ENCODE measurements at regions not wholly inside any gene's neighbourhood (a gene's known extent, or its start where the extent isn't known, plus 50 kb on each side); places are given as distances from the start of the nearest gene placed in this dataset.
"Not testable (repeated sequence)": the region's sequence is repeated elsewhere in the genome, so short reads cannot be mapped to it uniquely, and the experiment has no call there.

GRCh38 chr14:29982171-29982570 lies 54.5 kb upstream of the PRKD1 start:
- Mint-ChIP-seq H3K4me3 (no peak overlapping the region), H3K27me3 (ENCODE audit: insufficient read depth) (peaks cover 5% of the 10 kb centered on the region), H3K4me1 (ENCODE audit: low read depth) (no peaks in the 10 kb centered on the region), H3K27ac (no peak overlapping the region), H3K9me3 (peaks cover 3% of the 10 kb centered on the region; the same call in 1 of the 2 replicates), H3K36me3 (ENCODE audit: low read depth) (no peaks in the 10 kb centered on the region)
- DNase-seq: no peak
- TF ChIP-seq CTCF (IDR thresholded peaks at IDR 0.05): no peak

GRCh38 chr14:29982993-29983392 lies 55.3 kb upstream of the PRKD1 start:
- no peak for DNase-seq
- no peak overlapping the region for H3K27ac Mint-ChIP-seq
- TF ChIP-seq CTCF (IDR thresholded peaks at IDR 0.05): no peak
- H3K27me3 Mint-ChIP-seq (ENCODE audit: insufficient read depth): peaks cover 5% of the 10 kb centered on the region
- no peaks in the 10 kb centered on the region for H3K4me1 Mint-ChIP-seq (ENCODE audit: low read depth)
- H3K4me3 Mint-ChIP-seq: no peak overlapping the region
- no peaks in the 10 kb centered on the region for H3K36me3 Mint-ChIP-seq (ENCODE audit: low read depth)
- no peaks in the 10 kb centered on the region for H3K9me3 Mint-ChIP-seq

GRCh38 chr14:29990344-29990857 lies 62.8 kb upstream of the PRKD1 start:
- not testable (repeated sequence) for H3K27me3 Mint-ChIP-seq (ENCODE audit: insufficient read depth); H3K4me1 Mint-ChIP-seq (ENCODE audit: low read depth); H3K9me3 Mint-ChIP-seq; DNase-seq; H3K4me3 Mint-ChIP-seq; H3K27ac Mint-ChIP-seq; H3K36me3 Mint-ChIP-seq (ENCODE audit: low read depth)

GRCh38 chr14:29990993-29991392 lies 63.3 kb upstream of the PRKD1 start:
- no peak for TF ChIP-seq CTCF (IDR thresholded peaks at IDR 0.05)
- Mint-ChIP-seq H3K4me1 (ENCODE audit: low read depth) (no peaks in the 10 kb centered on the region), H3K4me3 (no peak overlapping the region), H3K27ac (no peak overlapping the region), H3K9me3 (no peaks in the 10 kb centered on the region), H3K36me3 (ENCODE audit: low read depth) (no peaks in the 10 kb centered on the region), H3K27me3 (ENCODE audit: insufficient read depth) (no peaks in the 10 kb centered on the region; the same call in 1 of the 2 replicates)
- no peak for DNase-seq

- H3K36me3 Mint-ChIP-seq (ENCODE audit: low read depth): no peaks in the 10 kb centered on the region
Measured at GRCh38 chr14:29993143-29993542, 65.5 kb upstream of the PRKD1 start.

GRCh38 chr14:29999013-29999539 lies 71.4 kb upstream of the PRKD1 start:
- H3K36me3 Mint-ChIP-seq (ENCODE audit: low read depth): no peaks in the 10 kb centered on the region
- TF ChIP-seq CTCF (IDR thresholded peaks at IDR 0.05): no peak

More at GRCh38 chr14:29993143-29993542, 65.5 kb upstream of the PRKD1 start:
- DNase-seq: no peak
- Mint-ChIP-seq H3K27me3 (ENCODE audit: insufficient read depth) (no peaks in the 10 kb centered on the region; the same call in 1 of the 2 replicates), H3K4me1 (ENCODE audit: low read depth) (no peaks in the 10 kb centered on the region), H3K27ac (no peak overlapping the region), H3K4me3 (no peak overlapping the region), H3K9me3 (no peaks in the 10 kb centered on the region)
- TF ChIP-seq CTCF (IDR thresholded peaks at IDR 0.05): no peak

More at GRCh38 chr14:29999013-29999539, 71.4 kb upstream of the PRKD1 start:
- peaks cover 12% of the 10 kb centered on the region for H3K4me1 Mint-ChIP-seq (ENCODE audit: low read depth)
- DNase-seq: no peak
- no peak overlapping the region for H3K4me3 Mint-ChIP-seq
- H3K27ac Mint-ChIP-seq: no peak overlapping the region
- no peaks in the 10 kb centered on the region for H3K27me3 Mint-ChIP-seq (ENCODE audit: insufficient read depth)
- no peaks in the 10 kb centered on the region for H3K9me3 Mint-ChIP-seq

Measured in HFFc6 (cell line).